ENCODE measurements at regions not wholly inside any gene's neighbourhood (a gene's known extent, or its start where the extent isn't known, plus 50 kb on each side); places are given as distances from the start of the nearest gene placed in this dataset.

- Histone ChIP-seq H3K4me3 (no peak overlapping the region), H3K4me1 (no peaks in the 10 kb centered on the region), H3K36me3 (no peaks in the 10 kb centered on the region), H3K27ac (no peak overlapping the region), H3K27me3 (no peaks in the 10 kb centered on the region), H3K9me3 (peaks cover 0 to 3% of the 10 kb centered on the region in 2 donors)
- intact Hi-C loops (cut with DNase I; ENCODE audit: low total_unique reads) = no loop called here
- TF ChIP-seq POLR2AphosphoS5 (IDR thresholded peaks at IDR 0.05) (no peak), POLR2A (IDR thresholded peaks at IDR 0.05) (no peak), CTCF (IDR thresholded peaks at IDR 0.05) (no peak)
- no peak for DNase-seq (ENCODE audit: low spot score in 2 of 2)
These were observed 621.3 kb upstream of the DPP6 start for GRCh38 chr7:153430931-153431330.

- Histone ChIP-seq H3K4me3 (no peak overlapping the region), H3K4me1 (no peaks in the 10 kb centered on the region), H3K9me3 (peaks cover 0 to 3% of the 10 kb centered on the region in 2 donors), H3K27me3 (no peaks in the 10 kb centered on the region), H3K27ac (no peak overlapping the region), H3K36me3 (no peaks in the 10 kb centered on the region)
- intact Hi-C loops (cut with DNase I; ENCODE audit: low total_unique reads) = no loop called here
- DNase-seq (ENCODE audit: low spot score in 2 of 2) = no peak
- TF ChIP-seq CTCF (IDR thresholded peaks at IDR 0.05) = no peak
- no peak for TF ChIP-seq POLR2AphosphoS5 (IDR thresholded peaks at IDR 0.05)
- TF ChIP-seq POLR2A (IDR thresholded peaks at IDR 0.05) = no peak
These were observed 620.1 kb upstream of the DPP6 start for GRCh38 chr7:153432063-153432462.

DNA sequence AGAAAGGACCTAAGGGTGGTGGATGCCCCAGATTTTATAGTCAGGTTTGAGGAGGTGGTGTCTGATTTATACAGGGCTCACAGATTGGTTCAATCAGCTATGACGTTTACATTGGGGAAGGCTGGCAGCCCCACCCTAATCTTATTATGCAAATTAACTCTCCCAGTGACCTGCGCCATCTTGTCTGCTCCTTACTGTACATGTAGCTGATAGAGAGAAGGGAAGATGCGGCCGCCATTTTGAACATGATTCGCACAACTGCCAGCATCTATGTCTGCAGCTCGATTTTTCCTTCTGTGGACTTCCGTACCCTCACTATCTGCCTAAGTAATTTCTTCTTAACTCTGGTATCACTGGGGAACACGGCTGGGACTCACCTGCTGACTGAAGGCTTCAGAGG, 619.0 kb upstream of the DPP6 start:
- H3K4me1 ChIP-seq = no peaks in the 10 kb centered on the region
- TF ChIP-seq POLR2A (IDR thresholded peaks at IDR 0.05) = no peak
- TF ChIP-seq POLR2AphosphoS5 (IDR thresholded peaks at IDR 0.05) = no peak
- no peak for TF ChIP-seq CTCF (IDR thresholded peaks at IDR 0.05)
- intact Hi-C loops (cut with DNase I; ENCODE audit: low total_unique reads) = no loop called here
- peaks cover 0 to 3% of the 10 kb centered on the region in 2 donors for H3K9me3 ChIP-seq
- no peak overlapping the region for H3K4me3 ChIP-seq
- H3K36me3 ChIP-seq = no peaks in the 10 kb centered on the region
- no peak for DNase-seq (ENCODE audit: low spot score in 2 of 2)
- no peak overlapping the region for H3K27ac ChIP-seq
- H3K27me3 ChIP-seq = no peaks in the 10 kb centered on the region

DNA sequence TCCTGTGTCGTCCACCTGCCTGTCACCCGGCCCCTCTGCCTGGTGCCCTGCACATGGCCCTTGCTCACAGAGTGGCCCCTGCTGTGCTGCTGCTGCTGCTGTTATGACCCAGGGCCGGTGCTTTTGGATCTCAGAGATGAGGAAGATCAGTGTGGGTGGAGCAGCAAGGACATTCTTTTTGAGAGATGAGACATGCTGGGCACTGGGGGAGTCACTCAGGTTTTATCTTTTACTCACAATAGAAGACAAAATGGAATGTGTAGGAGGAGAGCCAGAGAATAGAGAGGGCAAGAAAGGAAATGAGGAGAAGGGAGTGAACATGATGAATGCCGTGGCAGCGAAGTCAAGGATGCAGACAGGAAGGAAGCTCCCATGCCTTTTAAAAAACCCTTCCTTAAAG, 611.5 kb upstream of the DPP6 start:
- no peaks in the 10 kb centered on the region for H3K9me3 ChIP-seq
- no peak overlapping the region for H3K27ac ChIP-seq
- TF ChIP-seq POLR2AphosphoS5 (IDR thresholded peaks at IDR 0.05) (no peak), CTCF (IDR thresholded peaks at IDR 0.05) (no peak), POLR2A (IDR thresholded peaks at IDR 0.05) (no peak)
- no peaks in the 10 kb centered on the region for H3K4me1 ChIP-seq
- intact Hi-C loops (cut with DNase I; ENCODE audit: low total_unique reads) = no loop called here
- no peaks in the 10 kb centered on the region for H3K27me3 ChIP-seq
- H3K4me3 ChIP-seq = no peak overlapping the region
- no peak for DNase-seq (ENCODE audit: low spot score in 2 of 2)
- H3K36me3 ChIP-seq = no peaks in the 10 kb centered on the region

DNA sequence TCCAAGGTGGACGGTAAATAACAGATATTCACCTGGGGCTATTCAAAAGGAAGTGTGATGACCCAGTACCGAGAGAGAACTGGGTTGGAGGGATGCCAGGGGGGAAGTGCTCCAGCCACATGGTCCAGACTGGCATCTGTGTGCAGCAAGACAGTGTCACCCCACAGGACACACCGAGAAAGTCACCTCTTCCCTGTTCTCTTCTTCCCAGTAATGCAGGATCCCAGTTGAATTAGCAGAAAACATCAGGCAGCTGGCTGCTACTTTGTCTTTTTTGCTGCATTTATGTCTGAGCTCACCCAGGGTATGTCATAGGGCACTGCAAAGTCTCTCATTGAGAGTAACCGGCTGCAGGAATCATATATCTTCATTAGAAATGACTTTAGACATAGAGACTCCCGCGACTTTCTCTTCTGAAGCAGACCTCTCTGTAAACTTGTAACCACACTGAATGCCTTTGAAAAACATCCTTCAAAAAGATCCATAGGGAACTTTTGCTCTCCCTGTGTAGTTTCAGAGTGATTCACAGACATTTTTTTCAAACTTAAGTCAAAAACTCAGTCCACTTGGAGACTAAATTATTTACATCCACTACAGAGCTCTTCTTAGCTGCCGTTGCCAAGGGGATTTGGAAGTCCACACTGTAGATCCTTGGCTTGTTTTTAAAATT, 609.0 kb upstream of the DPP6 start:
- no peaks in the 10 kb centered on the region for H3K4me1 ChIP-seq
- no peaks in the 10 kb centered on the region for H3K36me3 ChIP-seq
- no peaks in the 10 kb centered on the region for H3K27me3 ChIP-seq
- DNase-seq (ENCODE audit: low spot score in 2 of 2) = no peak
- intact Hi-C loops (cut with DNase I; ENCODE audit: low total_unique reads) = loop anchor here (1.0 kb wide), 1 partner anchor 25 kb away; no protein-coding TSS in a partner anchor
- H3K4me3 ChIP-seq = no peak overlapping the region
- no peaks in the 10 kb centered on the region for H3K9me3 ChIP-seq
- TF ChIP-seq POLR2AphosphoS5 (IDR thresholded peaks at IDR 0.05) (no peak), CTCF (IDR thresholded peaks at IDR 0.05) (no peak)
- no peak overlapping the region for H3K27ac ChIP-seq
